ENCODE measurements at regions not wholly inside any gene's neighbourhood (a gene's known extent, or its start where the extent isn't known, plus 50 kb on each side); places are given as distances from the start of the nearest gene placed in this dataset.
"Not testable (repeated sequence)": the region's sequence is repeated elsewhere in the genome, so short reads cannot be mapped to it uniquely, and the experiment has no call there.

DNA sequence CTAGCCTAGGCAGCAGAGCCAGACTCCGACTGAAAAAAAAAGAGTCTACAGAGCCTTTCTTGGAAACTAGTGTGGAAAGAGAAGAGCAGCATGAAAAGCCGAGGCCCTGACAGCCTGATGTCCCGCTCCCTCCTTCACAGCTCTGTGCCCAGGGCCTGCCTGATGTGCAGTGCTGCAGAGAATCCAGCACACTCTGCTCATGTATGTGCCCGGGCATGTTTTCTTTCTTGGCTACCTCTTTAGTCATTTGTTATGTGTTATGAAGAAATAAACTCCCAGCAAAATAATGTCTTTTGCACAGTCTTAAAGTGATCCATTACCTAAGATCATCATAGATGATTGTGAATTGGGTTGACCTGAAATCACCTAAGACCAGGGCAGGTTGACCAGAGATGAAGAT lies 78.1 kb upstream of the EZR start:
- Mint-ChIP-seq H3K27me3 (no peaks in the 10 kb centered on the region), H3K4me1 (peaks cover 5% of the 10 kb centered on the region), H3K36me3 (peaks cover 5% of the 10 kb centered on the region), H3K9me3 (no peaks in the 10 kb centered on the region), H3K4me3 (no peak overlapping the region), H3K27ac (no peak overlapping the region)
- ATAC-seq, result no peak

- H3K4me3 Mint-ChIP-seq, result no peak overlapping the region
- no peaks in the 10 kb centered on the region for H3K27me3 Mint-ChIP-seq
- H3K27ac Mint-ChIP-seq, result peak overlapping the region; percentile 12
- peaks cover 5% of the 10 kb centered on the region for H3K36me3 Mint-ChIP-seq
- no peak for ATAC-seq
- no peaks in the 10 kb centered on the region for H3K9me3 Mint-ChIP-seq
- H3K4me1 Mint-ChIP-seq, result peaks cover 5% of the 10 kb centered on the region
Measured at GRCh38 chr6:158895661-158896060, 76.5 kb upstream of the EZR start.

DNA sequence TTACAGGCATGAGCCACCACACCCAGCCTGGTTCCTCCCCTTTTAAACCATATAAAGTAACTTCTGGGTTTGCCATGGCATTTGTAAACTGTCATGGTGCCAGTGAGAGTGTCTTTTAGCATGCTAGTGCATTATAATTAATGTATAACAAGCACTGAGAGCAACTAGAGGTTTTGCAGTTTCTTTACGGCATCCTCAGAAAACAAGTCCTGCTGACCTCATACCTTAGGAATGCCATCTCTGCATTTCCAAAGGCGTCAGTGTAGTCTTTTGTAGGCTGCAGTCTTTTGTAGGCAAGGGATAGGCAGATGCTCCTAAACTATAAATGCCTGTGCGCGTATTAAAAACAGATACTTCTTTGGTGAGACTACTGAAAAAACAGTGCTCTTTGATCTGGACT lies 75.0 kb upstream of the EZR start:
- Mint-ChIP-seq H3K4me1 (no peaks in the 10 kb centered on the region), H3K27me3 (no peaks in the 10 kb centered on the region), H3K36me3 (peaks cover 5% of the 10 kb centered on the region), H3K27ac (no peak overlapping the region), H3K4me3 (no peak overlapping the region), H3K9me3 (no peaks in the 10 kb centered on the region)
- ATAC-seq, result no peak

GRCh38 chr6:158892266-158892665 lies 73.1 kb upstream of the EZR start:
- H3K27me3 Mint-ChIP-seq, result no peaks in the 10 kb centered on the region
- no peak overlapping the region for H3K4me3 Mint-ChIP-seq
- H3K9me3 Mint-ChIP-seq, result peaks cover 2% of the 10 kb centered on the region
- H3K36me3 Mint-ChIP-seq, result no peaks in the 10 kb centered on the region
- H3K27ac Mint-ChIP-seq, result no peak overlapping the region
- ATAC-seq, result no peak
- no peaks in the 10 kb centered on the region for H3K4me1 Mint-ChIP-seq

DNA sequence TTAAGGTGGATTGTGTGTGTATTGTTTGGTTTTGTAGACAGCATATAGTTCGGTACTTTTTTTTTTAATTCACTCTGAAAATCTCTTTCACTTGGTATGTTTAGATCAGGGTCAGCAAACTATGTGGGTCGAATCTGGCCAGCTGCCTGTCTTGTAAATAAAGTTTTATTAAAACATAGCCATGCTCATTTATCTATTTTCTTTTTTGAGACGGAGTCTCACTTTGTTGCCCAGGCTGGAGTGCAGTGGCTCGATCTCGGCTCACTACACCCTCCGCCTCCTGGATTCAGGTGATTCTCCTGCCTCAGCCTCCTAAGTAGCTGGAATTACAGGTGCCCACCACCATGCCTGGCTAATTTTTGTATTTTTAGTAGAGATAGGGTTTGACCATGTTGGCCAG lies 72.4 kb upstream of the EZR start:
- not testable (repeated sequence) for H3K36me3 Mint-ChIP-seq, H3K9me3 Mint-ChIP-seq, H3K27me3 Mint-ChIP-seq, H3K27ac Mint-ChIP-seq, ATAC-seq, H3K4me3 Mint-ChIP-seq, H3K4me1 Mint-ChIP-seq

- H3K36me3 Mint-ChIP-seq, H3K9me3 Mint-ChIP-seq, H3K27ac Mint-ChIP-seq, H3K27me3 Mint-ChIP-seq, H3K4me3 Mint-ChIP-seq, H3K4me1 Mint-ChIP-seq, ATAC-seq: not testable (repeated sequence)
Measured at GRCh38 chr6:158888171-158888570, 69.0 kb upstream of the EZR start.

- not testable (repeated sequence) for H3K36me3 Mint-ChIP-seq, ATAC-seq
Measured at GRCh38 chr6:158886346-158886977, 67.3 kb upstream of the EZR start.

GRCh38 chr6:158881884-158882283 lies 62.7 kb upstream of the EZR start:
- H3K36me3 Mint-ChIP-seq, H3K4me3 Mint-ChIP-seq, H3K4me1 Mint-ChIP-seq, H3K27me3 Mint-ChIP-seq, H3K27ac Mint-ChIP-seq, H3K9me3 Mint-ChIP-seq, ATAC-seq: not testable (repeated sequence)

More at GRCh38 chr6:158886346-158886977, 67.3 kb upstream of the EZR start:
- not testable (repeated sequence) for H3K4me3 Mint-ChIP-seq, H3K9me3 Mint-ChIP-seq, H3K27ac Mint-ChIP-seq, H3K27me3 Mint-ChIP-seq, H3K4me1 Mint-ChIP-seq

- not testable (repeated sequence) for H3K36me3 Mint-ChIP-seq, H3K27me3 Mint-ChIP-seq, ATAC-seq, H3K4me3 Mint-ChIP-seq, H3K4me1 Mint-ChIP-seq, H3K27ac Mint-ChIP-seq, H3K9me3 Mint-ChIP-seq
Measured at GRCh38 chr6:158881276-158881675, 62.1 kb upstream of the EZR start.

DNA sequence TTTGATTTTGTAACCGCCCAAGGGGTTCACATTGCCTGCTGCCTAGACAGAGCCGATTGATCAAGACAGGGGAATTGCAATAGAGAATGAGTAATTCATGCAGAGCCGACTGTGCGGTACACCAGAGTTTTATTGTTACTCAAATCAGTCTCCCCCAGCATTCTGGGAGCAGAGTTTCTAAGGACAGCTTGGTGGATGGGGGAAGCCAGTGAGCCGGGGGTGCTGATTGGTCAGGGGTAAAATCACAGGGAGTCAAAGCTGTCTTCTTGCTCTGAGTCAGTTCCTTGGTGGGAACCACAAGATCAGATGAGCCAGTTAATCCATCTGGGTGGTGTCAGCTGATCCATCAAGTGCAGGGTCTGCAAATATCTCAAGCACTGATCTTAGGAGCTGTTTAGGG lies 60.0 kb upstream of the EZR start:
- peak; percentile 57 for ATAC-seq

DNA sequence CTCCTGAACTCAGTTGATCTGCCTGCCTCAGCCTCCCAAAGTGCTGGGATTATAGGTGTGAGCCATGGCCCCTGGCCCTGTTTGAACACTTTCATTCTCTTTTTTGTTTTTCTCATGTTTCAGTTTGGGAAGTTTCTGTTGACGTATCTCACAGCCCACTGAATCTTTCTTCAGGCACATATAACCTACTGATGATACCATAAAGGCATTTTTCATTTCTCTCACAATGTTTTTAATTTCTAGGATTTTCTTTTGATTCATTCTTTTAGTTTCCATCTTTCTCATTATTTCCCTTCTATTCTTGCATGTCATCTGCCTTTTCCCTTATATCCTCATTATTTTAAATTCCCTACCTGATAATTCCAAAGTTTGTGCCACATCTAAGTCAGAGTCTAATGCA lies 58.5 kb upstream of the EZR start:
- H3K4me1 Mint-ChIP-seq, result peaks cover 15% of the 10 kb centered on the region
- H3K27ac Mint-ChIP-seq, result no peak overlapping the region
- peaks cover 7% of the 10 kb centered on the region for H3K9me3 Mint-ChIP-seq
- no peaks in the 10 kb centered on the region for H3K27me3 Mint-ChIP-seq
- peaks cover 6% of the 10 kb centered on the region for H3K36me3 Mint-ChIP-seq
- ATAC-seq, result no peak
- H3K4me3 Mint-ChIP-seq, result no peak overlapping the region

More for the DNA sequence above, 60.0 kb upstream of the EZR start:
- Mint-ChIP-seq H3K4me1 (peaks cover 9% of the 10 kb centered on the region), H3K36me3 (peaks cover 6% of the 10 kb centered on the region), H3K27me3 (no peaks in the 10 kb centered on the region), H3K27ac (peak overlapping the region; percentile 41), H3K4me3 (no peak overlapping the region), H3K9me3 (peaks cover 7% of the 10 kb centered on the region)

DNA sequence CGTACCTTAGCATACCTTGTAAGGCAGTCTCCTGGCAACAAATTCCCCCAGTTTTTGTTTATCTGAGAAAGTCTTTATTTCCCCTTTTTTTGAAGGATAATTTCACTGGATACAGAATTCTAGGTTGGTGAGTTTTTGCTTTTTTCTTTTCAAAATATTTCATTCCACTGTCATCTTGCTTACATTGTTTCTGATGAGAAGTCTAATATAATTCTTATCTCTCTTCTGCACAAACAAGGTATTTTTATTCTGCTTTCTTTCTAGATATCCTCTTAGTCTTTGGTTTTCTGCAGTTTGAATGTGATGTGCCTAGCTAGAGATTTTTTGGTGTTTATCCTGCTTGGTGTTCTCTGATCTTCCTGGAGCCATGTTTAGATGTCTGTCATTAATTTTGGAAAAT lies 57.7 kb upstream of the EZR start:
- H3K9me3 Mint-ChIP-seq, result peaks cover 7% of the 10 kb centered on the region
- no peaks in the 10 kb centered on the region for H3K27me3 Mint-ChIP-seq
- H3K4me1 Mint-ChIP-seq, result peaks cover 15% of the 10 kb centered on the region
- H3K4me3 Mint-ChIP-seq, result no peak overlapping the region
- no peak overlapping the region for H3K27ac Mint-ChIP-seq
- no peak for ATAC-seq
- H3K36me3 Mint-ChIP-seq, result peaks cover 6% of the 10 kb centered on the region

DNA sequence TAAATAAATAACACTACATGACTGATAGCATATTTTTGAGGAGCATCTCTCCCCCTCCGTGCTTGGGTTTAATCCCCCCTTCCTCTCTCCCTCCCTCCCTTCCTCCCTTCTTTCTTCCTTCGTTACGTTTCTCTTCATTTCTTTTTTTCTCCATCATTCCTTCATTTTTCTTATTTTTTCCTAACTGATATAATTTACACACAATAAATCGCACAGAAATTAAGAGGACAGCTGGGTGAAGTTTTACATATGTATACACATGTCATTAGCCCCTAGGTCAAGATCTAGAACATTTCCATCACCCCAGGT lies 51.4 kb upstream of the EZR start:
- Mint-ChIP-seq H3K4me1 (peaks cover 58% of the 10 kb centered on the region), H3K27me3 (no peaks in the 10 kb centered on the region), H3K36me3 (no peaks in the 10 kb centered on the region), H3K4me3 (peak overlapping the region; percentile 82), H3K27ac (peak overlapping the region; percentile 99), H3K9me3 (peaks cover 3% of the 10 kb centered on the region)
- no peak for ATAC-seq

DNA sequence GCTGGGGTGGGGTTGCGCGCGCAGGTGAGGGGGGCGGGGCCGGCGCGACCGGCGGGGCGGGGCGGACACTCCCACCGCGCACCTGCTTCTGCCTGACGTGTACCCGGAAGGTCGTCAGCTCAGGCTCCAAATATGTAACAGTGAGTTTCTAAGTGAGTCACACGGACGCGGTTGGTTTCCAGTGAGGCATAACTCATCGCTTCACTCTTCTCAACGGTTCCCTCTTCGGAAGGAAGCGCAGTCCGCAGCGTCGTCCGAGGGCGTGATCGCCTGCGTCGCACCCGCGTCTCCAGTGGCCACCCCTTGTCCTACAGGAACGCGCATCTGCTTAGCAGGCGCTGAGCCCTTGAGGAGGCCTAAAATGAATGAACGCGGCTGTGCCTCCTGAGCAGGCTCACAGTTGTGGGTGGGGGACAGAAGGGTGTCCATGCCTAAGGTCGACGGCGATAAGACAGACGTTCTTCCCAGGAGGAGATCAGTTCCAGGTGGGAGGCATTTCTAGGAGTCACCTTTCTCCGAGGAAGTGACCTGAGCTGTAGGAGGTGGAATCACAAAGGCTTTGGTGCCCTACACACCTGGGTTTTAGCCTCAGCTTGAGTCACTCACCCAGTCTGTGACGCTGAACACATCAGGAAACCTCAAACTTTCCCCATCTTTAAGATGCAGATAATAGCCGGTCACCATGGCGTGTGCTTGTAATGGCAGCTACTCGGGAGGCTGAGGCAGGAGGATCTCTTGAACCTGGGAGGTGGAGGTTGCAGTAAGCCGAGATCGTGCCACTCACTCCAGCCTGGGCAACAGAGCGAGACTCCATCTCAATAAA lies 50.9 kb upstream of the EZR start:
- no peaks in the 10 kb centered on the region for H3K36me3 Mint-ChIP-seq
- H3K27ac Mint-ChIP-seq, result peak overlapping the region; percentile 99
- peaks cover 3% of the 10 kb centered on the region for H3K9me3 Mint-ChIP-seq
- peak; percentile 96 for ATAC-seq
- no peaks in the 10 kb centered on the region for H3K27me3 Mint-ChIP-seq
- H3K4me3 Mint-ChIP-seq, result peak overlapping the region; percentile 82
- H3K4me1 Mint-ChIP-seq, result peaks cover 64% of the 10 kb centered on the region

DNA sequence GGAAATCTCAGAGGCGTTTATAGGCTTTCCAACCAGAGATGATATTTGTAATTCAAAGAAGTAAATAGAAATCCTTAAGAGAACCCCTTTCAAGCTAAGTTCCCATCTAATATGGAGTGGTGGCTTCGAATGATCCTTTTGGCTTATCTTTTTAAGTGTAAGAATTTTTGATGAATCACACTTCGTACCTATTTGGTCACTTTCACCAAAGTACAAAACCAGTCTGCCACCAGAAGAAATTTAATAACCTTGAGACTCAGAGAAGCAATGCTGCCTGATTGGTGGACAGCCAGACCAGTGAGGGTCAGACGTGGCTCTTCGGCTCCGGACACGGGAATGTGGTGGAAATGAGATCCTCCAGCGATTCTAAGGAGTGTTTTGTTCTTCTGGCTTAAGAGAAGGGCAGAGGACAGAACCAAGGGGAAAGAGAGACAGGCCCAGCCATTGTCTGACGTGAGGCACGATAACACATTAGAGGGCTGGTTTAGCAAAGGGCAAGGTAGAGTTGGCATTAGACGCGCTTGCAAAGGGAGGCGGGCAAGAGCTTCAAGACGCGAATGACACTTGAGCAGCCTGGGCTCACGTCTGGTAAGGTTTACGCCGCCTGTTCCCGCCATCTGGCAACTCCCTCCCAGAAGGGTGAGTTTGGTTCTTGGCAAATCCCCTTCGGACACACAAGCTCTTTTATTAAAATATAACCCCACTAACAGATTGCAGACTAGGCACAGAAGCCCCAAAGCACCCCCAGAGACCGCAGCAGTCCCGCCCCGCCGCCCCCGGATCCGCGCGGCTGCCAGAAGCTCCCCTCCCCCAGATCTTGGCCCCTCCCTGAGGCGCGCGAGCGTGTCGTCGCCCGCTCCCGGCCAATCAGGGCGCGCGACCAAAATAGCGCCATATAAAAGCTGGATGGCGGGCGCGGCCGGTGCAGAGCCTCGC lies 50.0 kb upstream of the EZR start:
- peak overlapping the region; percentile 99 for H3K27ac Mint-ChIP-seq
- peak; percentile 90 for ATAC-seq
- H3K27me3 Mint-ChIP-seq, result no peaks in the 10 kb centered on the region
- H3K9me3 Mint-ChIP-seq, result peaks cover 3% of the 10 kb centered on the region
- no peaks in the 10 kb centered on the region for H3K36me3 Mint-ChIP-seq
- peak overlapping the region; percentile 82 for H3K4me3 Mint-ChIP-seq
- peaks cover 69% of the 10 kb centered on the region for H3K4me1 Mint-ChIP-seq

Measured in stimulated activated memory B cell treated with anti-CD40 and anti-IgM and Interleukin-4, amounts not matched to agents 10 μg/mL and 1 μg/mL and 100 μg/mL, for 72 hours (primary cell).